ENCODE measurements at regions not wholly inside any gene's neighbourhood (a gene's known extent, or its start where the extent isn't known, plus 50 kb on each side); places are given as distances from the start of the nearest gene placed in this dataset.
A peak's percentile ranks its signal among the peaks of the same experiment; 100 is the strongest.

DNA sequence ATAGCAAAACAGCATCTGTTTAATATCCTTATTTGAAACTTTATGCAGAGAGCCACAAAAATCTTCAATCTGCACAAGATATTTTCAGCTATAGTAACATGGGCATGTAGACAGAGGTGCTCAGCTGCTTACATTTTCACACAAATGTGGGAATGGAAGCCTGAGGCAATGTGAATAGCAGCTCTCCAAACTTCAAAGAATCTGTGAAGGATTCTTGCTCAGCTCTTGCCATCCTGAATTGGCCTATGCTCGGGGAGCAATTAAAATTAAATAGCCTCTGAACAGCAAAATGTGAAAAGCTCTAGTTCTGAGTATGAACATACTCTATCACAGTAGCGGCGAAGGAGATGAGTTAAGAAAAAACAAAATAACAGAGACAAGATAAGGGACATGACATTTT is 1523.8 kb downstream of the PCDH7 start:
- no peak for DNase-seq (ENCODE audit: low read depth)

DNA sequence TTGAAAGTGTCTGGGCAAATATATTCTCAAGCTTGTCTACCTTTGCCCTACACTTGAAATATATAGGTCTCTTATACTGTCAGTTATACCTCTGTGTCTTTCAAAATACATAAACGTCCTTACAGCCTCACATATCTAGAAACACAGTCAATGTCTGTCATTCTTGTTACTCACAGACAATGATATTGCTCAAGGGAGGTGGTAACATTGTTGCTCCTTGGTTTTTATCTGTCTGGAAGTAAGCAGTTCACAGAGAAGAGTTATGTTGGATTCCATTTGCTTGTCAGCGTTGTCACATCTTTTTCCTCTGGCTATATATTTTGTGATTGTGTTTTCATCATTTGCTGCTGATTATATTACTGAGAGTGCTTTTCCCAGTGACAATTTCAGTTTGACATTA is 1528.9 kb downstream of the PCDH7 start:
- DNase-seq (ENCODE audit: low read depth), result no peak

DNA sequence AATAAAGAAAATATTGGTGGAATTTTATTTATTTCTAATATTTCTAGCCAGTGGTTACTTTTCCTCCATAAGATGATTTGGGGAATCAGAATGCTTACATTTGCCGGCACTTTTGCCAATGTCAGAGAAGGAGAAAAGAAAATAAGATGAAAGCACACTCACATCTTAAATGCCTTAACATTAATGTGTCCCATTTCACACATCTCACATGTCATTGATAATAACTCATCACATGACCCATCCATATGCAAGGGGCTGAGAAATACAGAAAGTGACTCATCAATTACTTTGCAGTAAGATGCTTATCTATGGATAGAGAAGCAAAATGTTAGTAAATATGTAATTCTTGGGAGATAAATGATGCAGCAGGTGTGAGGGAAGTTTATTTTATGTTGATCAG is 1531.0 kb downstream of the PCDH7 start:
- DNase-seq (ENCODE audit: low read depth), result peak; percentile 28

DNA sequence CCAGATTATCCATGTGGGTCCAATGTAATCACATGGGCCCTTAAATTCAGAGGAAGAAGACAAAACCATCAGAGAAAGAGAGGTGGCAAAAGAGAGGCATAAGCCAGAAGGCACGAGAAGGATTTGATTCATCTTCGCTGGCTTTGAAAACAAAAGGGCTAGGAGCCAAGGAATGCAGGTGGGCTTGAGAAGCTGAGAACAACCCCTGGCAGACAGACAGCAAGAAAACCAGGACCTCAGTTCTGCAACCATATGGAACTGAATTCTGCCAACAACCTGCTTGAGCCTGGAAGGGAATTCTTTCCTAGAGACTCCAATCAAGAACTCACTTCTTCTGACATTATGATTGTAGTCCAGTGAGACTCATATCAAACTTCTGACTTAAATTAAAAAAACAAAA is 1531.8 kb downstream of the PCDH7 start:
- no peak for DNase-seq (ENCODE audit: low read depth)

DNA sequence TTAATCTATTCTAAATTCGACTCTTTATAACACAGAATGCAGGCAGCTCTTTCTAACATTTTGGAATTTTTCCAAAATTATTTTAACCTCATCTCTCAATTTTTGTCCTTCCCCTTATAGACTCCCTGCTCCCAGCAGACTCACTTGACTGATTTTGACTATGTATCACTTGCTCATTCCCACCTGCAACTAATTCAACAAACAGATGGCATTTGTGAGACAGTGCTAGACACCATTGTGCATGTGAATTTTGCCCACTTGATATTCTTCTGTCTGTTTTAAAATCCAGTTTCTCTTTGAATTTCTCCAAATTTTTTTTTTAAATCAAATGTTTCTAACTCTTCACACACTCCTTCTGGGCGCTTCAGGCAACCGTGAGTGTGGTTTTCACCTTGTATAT is 1534.0 kb downstream of the PCDH7 start:
- DNase-seq (ENCODE audit: low read depth), result no peak

DNA sequence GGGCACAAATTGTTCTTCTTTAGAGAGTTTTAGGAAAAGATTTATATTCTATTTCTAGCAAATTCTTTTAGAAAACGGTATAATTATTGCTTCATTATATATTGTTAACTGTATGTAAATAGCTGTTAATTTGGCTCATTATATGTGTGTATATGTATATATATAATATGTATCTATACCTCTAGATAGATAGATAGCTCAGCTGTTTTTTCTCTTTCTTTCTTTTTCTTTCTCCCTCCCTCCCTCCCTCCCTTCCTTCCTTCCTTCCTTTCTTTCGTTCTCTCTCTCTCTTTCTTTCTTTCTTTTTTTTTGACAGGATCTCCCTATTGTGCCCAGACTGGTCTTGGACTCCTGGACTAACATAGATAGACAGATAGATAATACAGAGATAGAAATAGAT is 1538.8 kb downstream of the PCDH7 start:
- no peak for DNase-seq (ENCODE audit: low read depth)

DNA sequence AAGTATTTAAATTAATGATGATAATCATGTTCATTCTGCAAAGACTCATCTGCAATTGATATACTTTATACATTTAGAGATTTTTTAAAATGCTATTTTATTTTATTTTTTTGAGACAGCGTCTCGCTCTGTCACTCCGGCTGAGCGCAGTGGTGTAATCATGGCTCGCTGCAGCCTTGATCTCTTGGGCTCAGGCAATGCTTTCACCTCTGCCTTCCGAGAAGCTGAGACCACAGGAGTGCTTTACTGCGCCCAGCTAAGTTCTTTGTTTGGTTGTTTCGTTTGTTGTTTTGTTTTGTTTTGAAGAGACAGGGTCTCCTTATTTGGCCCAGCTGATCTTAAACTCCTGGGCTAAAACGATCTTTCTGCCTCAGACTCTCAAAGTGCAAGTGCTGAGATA is 1541.0 kb downstream of the PCDH7 start:
- no peak for DNase-seq (ENCODE audit: low read depth)

DNA sequence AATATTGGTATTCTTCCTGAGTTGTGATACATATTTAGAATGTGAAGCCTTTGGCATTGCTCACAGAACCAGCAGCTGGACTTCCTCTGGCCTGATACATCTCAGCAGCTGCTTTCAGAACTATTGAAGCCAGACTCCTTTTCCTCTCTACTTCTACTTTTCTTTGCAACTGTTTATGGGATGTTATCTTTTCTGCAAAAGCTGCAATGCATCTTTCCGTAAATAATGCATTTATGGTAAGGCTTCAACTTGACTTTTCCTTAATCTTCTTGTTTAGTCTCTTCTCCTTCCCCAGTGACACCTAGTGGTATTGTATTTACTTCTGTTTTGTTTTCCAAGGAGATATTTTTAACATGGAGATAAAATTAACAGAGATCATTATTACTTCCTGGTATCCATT is 1548.7 kb downstream of the PCDH7 start:
- no peak for DNase-seq (ENCODE audit: low read depth)

DNA sequence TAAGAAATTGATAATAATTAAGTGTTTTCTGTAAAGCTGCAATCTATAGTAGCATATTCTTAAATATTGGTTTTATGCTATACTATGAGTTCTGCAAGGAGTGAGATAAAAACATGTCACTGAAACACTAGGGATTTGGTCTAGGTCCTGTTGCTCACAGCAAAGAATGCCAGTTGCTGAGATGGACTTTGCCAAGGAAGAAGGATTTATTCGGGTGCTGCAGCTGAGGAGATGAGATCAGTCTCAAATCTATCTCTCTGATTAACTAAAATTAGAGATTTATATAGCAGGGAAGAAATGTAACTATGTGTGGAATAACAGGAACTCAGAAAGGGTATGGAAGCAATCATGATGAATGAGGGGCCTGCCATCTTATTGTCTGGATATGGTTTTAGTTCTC is 1569.9 kb downstream of the PCDH7 start:
- no peak for DNase-seq (ENCODE audit: low read depth)

DNA sequence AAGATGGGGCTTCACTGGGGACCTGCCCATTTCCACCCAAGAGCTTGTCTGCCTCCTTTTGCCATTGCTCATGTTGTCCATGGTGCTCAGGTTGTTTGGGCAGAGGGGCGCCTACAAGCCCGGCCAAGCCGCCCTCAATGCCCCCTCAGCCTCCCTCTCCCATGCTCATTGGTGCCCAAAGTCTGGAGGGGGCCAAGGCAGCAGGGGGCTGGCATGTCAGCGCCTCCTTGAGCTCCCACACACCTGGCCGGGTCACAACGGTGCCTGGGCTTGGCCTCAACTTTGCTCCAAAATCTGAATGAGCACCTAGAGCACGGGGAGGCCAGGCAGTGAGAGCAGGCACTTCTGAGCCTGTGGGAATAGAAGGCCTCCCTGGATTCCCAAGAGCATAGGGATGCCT is 1598.8 kb downstream of the PCDH7 start:
- DNase-seq (ENCODE audit: low read depth), result no peak

DNA sequence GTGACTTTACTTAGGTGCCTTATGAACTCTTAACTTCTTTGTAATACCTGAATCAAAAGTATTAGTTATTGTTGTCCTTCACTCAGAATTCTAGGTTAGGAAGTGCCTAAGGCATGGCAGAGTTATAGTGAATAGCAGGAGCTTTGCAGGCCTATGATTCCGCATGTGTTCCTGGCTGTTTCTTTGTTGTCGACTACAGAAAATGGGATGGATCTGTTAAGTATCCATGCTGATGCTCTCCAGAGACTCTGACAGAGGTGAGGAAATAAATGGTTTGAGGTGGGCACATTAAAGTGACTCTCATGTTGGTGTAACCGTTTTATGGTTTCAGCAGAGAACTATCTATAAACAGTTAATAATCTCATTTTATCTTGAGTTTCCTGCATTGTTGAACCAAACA is 1601.3 kb downstream of the PCDH7 start:
- DNase-seq (ENCODE audit: low read depth), result no peak

DNA sequence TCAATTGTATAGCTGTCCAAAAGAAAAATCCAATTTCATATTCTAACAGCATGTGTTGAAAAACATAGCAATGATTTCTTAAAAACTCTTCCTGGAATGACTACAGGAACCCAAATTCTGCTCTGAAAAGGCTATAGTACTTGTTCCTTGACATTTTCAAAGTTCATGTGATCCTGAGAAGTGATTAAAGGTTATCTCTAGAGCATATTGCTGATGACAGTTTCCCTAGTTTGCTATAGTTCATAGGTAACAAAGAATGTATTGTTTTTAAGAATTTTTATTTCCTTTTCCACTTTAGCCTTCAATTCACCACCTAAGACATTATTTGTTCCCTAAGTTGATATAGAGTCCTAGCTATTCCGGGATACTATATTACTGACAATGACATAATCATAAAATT is 1614.6 kb downstream of the PCDH7 start:
- DNase-seq (ENCODE audit: low read depth), result no peak

DNA sequence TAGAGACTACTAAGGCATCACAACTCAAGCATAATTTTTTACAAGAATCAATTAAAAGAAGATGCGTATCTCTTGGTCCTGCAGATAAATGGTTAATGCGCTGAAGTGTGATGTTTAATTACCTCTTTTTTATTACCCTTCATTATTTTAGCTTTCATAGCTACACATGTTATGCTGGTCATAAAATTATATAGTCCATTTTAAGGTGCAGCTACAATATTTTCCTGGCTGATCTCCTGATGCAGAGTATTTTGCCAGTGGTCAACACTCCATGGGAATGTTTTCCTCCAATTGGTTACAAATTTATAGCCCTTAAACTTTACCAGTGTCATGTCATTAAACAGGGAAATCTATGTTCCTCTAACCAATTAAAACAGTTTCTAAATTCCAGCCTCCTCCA is 1617.2 kb downstream of the PCDH7 start:
- DNase-seq (ENCODE audit: low read depth), result no peak

DNA sequence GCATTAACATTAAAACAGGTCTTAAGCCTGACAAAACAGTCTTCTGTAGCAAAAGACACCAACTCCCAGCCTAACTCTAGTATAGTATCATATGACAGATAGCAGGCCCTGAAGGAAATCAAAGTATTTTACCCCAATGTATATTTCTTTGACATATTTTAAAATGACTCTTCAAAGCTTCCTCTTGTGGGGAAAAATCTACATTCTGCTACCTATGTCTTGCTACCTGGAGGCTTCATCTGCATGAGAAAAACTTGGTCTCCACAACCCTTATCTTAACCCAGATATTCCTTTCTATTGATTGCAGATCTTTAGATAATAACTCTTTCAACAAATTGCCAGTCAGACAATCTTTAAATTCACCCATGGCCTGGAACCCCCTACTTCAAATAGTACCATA is 1620.4 kb downstream of the PCDH7 start:
- no peak for DNase-seq (ENCODE audit: low read depth)

DNA sequence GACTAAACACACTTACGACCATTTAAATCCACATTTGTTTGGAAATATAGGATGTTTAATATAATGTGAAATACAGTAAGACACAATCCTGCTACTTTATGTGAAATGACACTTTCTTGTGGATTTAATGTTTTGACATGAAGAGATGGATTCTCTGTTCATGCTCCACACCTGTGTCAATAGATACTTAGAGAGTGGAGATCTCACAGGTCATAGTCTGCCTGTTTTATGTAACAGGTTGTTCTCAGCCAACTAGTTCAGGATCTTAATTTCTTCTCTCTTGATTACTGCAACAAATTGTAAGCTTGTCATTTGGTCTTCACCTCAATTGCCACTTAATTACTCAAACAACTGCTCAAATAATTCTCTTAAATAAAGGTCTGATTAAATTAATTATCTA is 1621.2 kb downstream of the PCDH7 start:
- DNase-seq (ENCODE audit: low read depth), result no peak

DNA sequence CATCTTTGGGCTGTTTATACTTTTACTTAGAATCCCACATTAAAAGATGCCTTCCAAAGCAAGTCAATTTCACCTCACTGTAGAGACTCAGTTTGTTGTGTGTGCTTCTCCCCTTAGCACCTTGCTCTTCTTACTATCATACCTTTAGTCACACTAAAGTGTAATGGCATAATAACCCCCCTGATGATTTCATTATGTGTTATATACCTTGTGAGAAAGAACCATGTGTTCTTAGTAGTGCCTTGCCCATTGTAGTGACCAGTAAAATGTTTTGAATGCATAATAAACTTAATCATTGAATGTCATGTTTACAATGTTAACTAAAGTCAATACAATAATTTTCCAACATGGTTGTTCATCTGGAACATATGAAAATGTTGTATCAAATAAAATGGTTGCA is 1621.9 kb downstream of the PCDH7 start:
- DNase-seq (ENCODE audit: low read depth), result no peak

DNA sequence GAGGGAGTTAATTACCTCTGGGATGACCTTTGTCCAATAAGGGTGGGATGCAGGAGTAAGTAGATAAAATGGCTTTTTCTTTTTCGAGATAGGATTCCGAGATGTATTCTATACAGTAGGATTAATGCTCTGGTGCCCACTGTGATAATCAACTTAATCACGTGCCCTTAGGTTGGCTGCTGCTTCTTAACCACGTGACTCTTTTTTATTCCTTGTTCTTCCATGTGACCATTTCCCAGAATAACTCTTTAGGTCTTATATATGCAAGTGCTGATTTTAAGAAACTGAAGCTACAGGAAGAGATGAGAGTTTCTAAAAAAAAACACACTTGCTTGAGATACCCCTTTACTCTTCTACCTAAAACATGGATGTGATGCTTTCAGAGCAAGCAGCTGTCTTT is 1628.9 kb downstream of the PCDH7 start:
- DNase-seq (ENCODE audit: low read depth), result no peak

DNA sequence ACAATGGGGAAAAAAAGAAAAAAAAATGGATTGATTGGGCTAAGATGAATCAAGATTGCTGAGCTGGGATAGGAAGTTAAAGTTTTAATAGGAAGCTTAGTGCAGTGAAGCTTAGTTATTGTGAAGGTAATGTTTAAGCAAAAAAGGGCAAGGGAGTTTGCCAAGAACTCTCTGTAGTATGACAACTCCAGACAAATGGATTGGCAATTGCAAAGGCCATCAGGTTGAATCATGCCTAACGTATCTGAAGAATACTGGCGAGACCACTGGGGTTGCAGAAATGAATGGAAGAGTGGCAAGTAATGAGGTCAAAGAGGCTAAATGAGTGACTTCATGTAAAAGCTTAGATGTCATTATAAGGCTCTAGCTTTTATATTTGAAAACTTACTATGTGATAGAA is 1654.0 kb downstream of the PCDH7 start:
- no peak for DNase-seq (ENCODE audit: low read depth)

DNA sequence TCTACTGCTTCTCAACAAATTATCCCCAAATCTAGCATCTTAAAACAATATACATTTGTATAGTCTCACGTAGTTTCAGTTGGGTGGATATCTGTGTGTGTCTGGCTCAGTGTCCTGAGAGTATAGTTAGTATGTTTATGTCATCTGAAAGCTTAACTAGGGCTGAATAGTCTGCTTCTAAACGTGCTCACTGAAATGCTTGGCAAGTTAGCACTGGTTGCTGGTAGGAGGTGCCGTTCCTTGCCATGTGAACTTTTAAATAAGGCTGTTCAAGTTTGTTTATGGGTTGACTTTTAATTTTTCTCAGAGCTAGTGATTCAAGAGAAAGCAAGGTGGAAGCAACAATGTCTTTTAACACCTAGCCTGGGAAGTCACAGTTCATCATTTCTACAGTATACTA is 1673.6 kb downstream of the PCDH7 start:
- DNase-seq (ENCODE audit: low read depth), result no peak

DNA sequence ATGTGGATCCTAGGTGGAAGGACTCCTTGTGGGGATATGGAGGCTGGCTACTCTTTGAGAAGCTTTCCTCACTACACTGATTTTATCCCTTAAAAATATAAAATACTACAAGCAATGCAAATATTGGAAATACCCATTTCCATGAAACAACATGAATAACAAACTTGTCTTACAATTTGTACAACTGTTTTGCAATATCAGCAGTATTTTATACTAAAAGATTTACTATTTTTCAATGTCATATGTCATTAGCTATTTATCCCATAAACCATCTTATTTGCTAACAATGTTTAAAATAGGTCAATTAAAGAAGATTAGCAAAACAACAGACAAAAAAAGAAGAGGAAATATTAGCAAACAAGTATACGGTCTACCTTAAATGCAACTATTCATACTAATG is 1674.1 kb downstream of the PCDH7 start:
- no peak for DNase-seq (ENCODE audit: low read depth)

DNA sequence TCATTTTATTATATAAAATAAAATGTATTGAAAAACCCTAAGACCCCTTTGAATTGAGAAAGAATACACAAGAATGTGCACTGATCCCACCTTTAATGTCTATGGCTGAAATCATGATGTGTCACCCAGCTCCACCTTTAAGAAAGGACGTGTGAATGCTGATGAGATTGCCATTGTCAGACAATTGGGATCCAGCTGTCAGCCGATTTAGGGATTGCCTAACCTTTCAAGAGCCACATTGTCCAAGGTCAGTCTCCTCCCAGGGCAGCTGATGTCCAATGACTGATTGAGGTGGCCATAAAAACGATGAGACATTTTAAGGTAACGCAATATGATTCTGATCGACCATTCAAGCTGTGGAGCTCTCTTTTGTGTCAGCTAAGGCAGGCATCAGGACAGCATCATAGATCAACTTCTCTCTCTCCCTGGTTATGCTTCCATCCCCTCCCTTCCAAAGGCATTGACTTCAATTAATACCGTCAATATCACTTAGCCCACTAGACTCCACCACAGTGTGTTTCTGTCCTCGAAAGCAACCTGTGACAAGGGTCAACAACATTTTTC is 1676.4 kb downstream of the PCDH7 start:
- DNase-seq (ENCODE audit: low read depth), result no peak

DNA sequence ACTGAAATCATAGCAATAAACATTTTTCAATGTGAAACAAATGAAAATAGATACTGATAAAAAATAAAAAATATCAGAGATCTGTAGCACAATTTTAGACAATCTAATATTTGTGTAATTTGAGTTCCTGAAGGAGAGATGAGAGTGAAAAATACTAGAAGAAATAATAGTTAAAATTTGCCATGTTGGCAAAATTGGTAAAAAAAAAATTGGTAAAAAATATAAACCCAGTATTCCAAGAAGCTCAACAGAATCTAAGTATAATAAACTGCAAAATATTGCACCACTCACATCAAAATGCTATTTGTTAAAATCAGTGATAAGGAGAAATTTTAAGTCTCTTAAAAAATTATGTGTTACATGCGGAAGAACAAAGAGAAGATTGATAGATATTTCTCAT is 1680.7 kb downstream of the PCDH7 start:
- no peak for DNase-seq (ENCODE audit: low read depth)

DNA sequence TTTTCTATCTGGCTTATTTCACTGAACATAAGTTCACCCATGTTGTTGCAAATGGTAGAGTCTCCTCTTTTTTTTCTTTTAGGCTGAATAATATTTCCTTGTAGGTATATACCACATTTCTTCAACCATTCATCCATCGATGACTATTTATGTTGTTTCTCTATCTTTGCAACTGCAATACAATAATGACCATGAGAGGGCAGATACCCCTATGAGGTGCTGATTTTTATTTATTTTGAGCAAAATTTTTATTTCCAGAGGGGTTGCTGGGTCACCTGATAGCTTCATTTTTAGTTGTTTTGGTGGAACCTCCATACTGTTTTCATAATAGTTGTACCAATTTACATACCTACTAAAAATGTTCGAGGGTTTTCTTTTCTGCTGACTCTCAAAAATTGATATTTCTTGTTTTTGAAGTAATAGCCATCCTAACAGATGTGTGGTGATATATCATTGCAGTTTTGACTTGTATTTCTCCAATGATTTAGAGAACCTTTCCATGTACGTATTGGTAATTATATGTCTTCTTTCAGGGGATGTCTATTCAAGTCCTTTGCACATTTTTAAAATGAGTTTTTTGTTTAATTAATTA is 1697.0 kb downstream of the PCDH7 start:
- no peak for DNase-seq (ENCODE audit: low read depth)

DNA sequence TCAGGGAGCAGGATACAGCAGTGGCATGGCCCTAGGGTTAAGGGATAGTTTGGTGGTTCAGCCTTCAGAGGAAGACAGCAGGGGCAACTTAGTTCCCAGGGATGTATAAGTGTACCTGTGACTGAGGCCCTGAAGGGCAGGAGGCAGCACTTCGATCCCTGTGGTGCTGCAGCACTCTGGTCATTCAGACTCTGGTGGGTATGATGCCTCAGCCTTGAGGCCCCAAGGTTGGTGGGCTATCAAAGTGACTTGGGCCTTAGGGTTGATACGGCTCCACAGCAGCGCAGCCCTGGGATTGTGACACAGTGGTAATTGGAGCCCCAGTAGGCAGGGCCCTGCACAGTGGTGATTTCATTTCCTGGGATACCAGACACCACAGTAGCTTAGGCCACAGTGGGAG is 1703.1 kb downstream of the PCDH7 start:
- no peak for DNase-seq (ENCODE audit: low read depth)

DNA sequence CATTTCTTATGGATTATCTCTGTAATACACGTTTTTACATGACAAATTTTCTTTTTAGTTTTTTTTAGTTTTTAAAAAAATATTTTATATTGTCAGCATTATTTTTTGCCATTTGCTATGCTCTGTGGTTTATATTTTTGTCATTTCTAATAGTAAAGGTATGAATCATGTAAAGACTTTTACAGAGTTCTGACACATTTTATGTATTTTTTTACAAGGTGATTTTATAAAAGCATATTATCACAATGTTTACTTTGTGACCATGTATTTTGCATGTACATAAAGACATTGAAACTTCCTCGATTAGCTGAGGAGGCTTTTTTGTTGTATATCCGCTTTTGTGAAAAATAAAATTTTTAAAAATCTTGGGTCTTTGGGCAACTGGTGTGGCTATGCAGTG is 1705.1 kb downstream of the PCDH7 start:
- DNase-seq (ENCODE audit: low read depth), result no peak
